Heart right ventricle (tissue), 16 donors: ENCODE measurements at regions not wholly inside any gene's neighbourhood (a gene's known extent, or its start where the extent isn't known, plus 50 kb on each side); places are given as distances from the start of the nearest gene placed in this dataset.
A peak's percentile ranks its signal among the peaks of the same experiment; 100 is the strongest.

ENCODE experiments used
- ATAC-seq, 8 donors: fragments of 200-7000 bp; cut with Tn5 transposase; one replicate each; pipeline ENCODE4 v1.9.1; 2020; ENCODE audit warnings: mild to moderate bottlenecking in 8 of 8, moderate library complexity in 8 of 8, moderate number of reproducible peaks in 1 of 8
- DNase-seq, 2 donors: peaks; one replicate each; pipeline ENCODE4 v3.0.0-alpha.2; 2020
- H3K27ac ChIP-seq, 10 donors: fragments of 200-600 bp; sonication (generic) in 2 of 10; one replicate each; pipeline versions ENCODE4 v1.5.0 to v1.8.0; 2020 to 2022; ENCODE audit warnings: mild to moderate bottlenecking in 3 of 10
- H3K27me3 ChIP-seq, 7 donors: fragments of 200-600 bp; one replicate each; pipeline ENCODE4 v1.8.0; 2021 to 2022; ENCODE audit warnings: mild to moderate bottlenecking in 2 of 7
- H3K36me3 ChIP-seq, 9 donors: fragments of 200-600 bp; sonication (generic) in 1 of 9; one replicate each; pipeline versions ENCODE4 v1.5.0 to v1.8.0; 2020 to 2022; ENCODE audit warnings: mild to moderate bottlenecking in 2 of 9
- H3K4me1 ChIP-seq, 9 donors: fragments of 200-600 bp; sonication (generic) in 1 of 9; one replicate each; pipeline versions ENCODE4 v1.5.0 to v1.8.0; 2020 to 2022; ENCODE audit warnings: mild to moderate bottlenecking in 4 of 9
- H3K4me3 ChIP-seq, 10 donors: fragments of 200-600 bp; sonication (generic) in 2 of 10; one replicate each; pipeline versions ENCODE4 v1.5.0 to v1.8.0; 2020 to 2022; ENCODE audit warnings: mild to moderate bottlenecking in 7 of 10, moderate library complexity in 2 of 10
- H3K9me3 ChIP-seq, 11 donors: fragments of 200-600 bp in 10 of 11; sonication (generic) in 2 of 11; one replicate each; pipeline versions ENCODE4 v1.5.0 to v1.8.0; 2013 to 2022; ENCODE audit warnings: mild to moderate bottlenecking in 2 of 11, control low read depth in 1 of 11, moderate library complexity in 1 of 11
- CTCF ChIP-seq, 9 donors: fragments of 200-600 bp; sonication (generic) in 2 of 9; IDR thresholded peaks; one replicate each; pipeline versions ENCODE4 v1.5.0 to v1.8.0; 2021 to 2022; ENCODE audit warnings: antibody characterized with exemption in 9 of 9, mild to moderate bottlenecking in 5 of 9, moderate library complexity in 1 of 9
- WGBS, 2 donors: extraction: QIAGEN DNeasy Blood & Tissue Kit; methylation state at CpG; one replicate each; pipeline ENCODE4 v1.1.7; 2013; ENCODE audit warnings: inconsistent platforms in 1 of 2; 5-methylcytosine and 5-hydroxymethylcytosine counted together
- intact Hi-C, 10 donors: fragments of 100-400 bp; cut with DNase I; formaldehyde crosslinking; loops; one replicate each; pipeline versions ENCODE4 v1.11.1 to v1.14.2; 2022
- donor health status: Arrhythmogenic right ventricular cardiomyopathy.
- donor health status: ischemic (EF 13 %, LVEDD 7.1; RV severe dilation, severe dysfunction).
- donor health status: healthy with polysubstance abuse.
- donor health status: DM: no; HTN: yes; CAD: no.
- donor health status: DM: no; HTN: no; CAD: no.
- donor health status: ischemic (EF 25% LVEDD 6.9; RV normal size, moderate dysfunction).
- donor health status: ischemic (EF 25% LVEDD 5.7; RV mildly dilated, moderate dysfunction).
- donor health status: healthy.
- donor health status: DM: yes; HTN: yes; CAD: no.
- donor health status: Ischemic cardiomyopathy.
- donor health status: ischemic (EF 35%, LVEDD 5.7; RV mildly dilated, moderate dysfunction).
- donor health status: nonischemic (EF 11% LVEDD 7.7; RV severe dilation, severe dysfunction).
- donor health status: DM: yes; HTN: yes; CAD: no.
- donor health status: PGD.
- donor health status: ischemic (EF 29% LVEDD 5.4; RV normal size, mild dysfunction).
- donor health status: nonischemic (EF 23%, LVEDD 6.1; RV moderate dilation, normal function).

GRCh38 chr5:118619823-118620222, 368.5 kb downstream of the DTWD2 start:
- Histone ChIP-seq H3K36me3 (no peaks in the 10 kb centered on the region), H3K4me3 (no peak overlapping the region), H3K27ac (no peak overlapping the region), H3K27me3 (no peaks in the 10 kb centered on the region), H3K9me3 (no peaks in the 10 kb centered on the region), H3K4me1 (no peaks in the 10 kb centered on the region)
- no peak for TF ChIP-seq CTCF (IDR thresholded peaks at IDR 0.05)
- DNase-seq (no peak), ATAC-seq (no peak)
- intact Hi-C loops = loop anchor here in 1 of 10 donors (10.0 kb wide), 1 partner anchor 365 kb away; no protein-coding TSS in a partner anchor
- 51 to 63% methylated on average over 3 of the region's 3 CpGs for WGBS, 2 donors

GRCh38 chr5:118616281-118616680, 372.1 kb downstream of the DTWD2 start:
- ATAC-seq (no peak), DNase-seq (no peak)
- 50% methylated on average over 2 of the region's 2 CpGs for WGBS, 2 donors
- no peak for TF ChIP-seq CTCF (IDR thresholded peaks at IDR 0.05)
- Histone ChIP-seq H3K36me3 (no peaks in the 10 kb centered on the region), H3K4me1 (no peaks in the 10 kb centered on the region), H3K4me3 (no peak overlapping the region), H3K27me3 (no peaks in the 10 kb centered on the region), H3K27ac (no peak overlapping the region), H3K9me3 (peaks cover 0 to 5% (median 0%) of the 10 kb centered on the region in 11 donors)
- intact Hi-C loops = loop anchor here in 1 of 10 donors (10.0 kb wide), 1 partner anchor 361 kb away; no protein-coding TSS in a partner anchor

GRCh38 chr5:118614731-118615456, 373.5 kb downstream of the DTWD2 start:
- no peak for ATAC-seq
- Histone ChIP-seq H3K4me1 (no peaks in the 10 kb centered on the region), H3K4me3 (no peak overlapping the region), H3K27ac (no peak overlapping the region), H3K27me3 (no peaks in the 10 kb centered on the region), H3K36me3 (no peaks in the 10 kb centered on the region), H3K9me3 (peaks cover 0 to 7% (median 0%) of the 10 kb centered on the region in 11 donors)
- WGBS, 2 donors = 69 to 71% methylated on average over 9 of the region's 9 CpGs
- TF ChIP-seq CTCF (IDR thresholded peaks at IDR 0.05) = no peak
- DNase-seq = no peak
- intact Hi-C loops = loop anchor here in 2 of 10 donors (5.0 to 10.0 kb wide), 2 partner anchors 88 to 360 kb away; no protein-coding TSS in a partner anchor

GRCh38 chr5:118611332-118611945, 376.9 kb downstream of the DTWD2 start:
- 84 to 85% methylated on average over 5 of the region's 5 CpGs for WGBS, 2 donors
- ATAC-seq = peak in 2 of 8 donors; percentile 12 to 44

More at GRCh38 chr5:118611332-118611945, 376.9 kb downstream of the DTWD2 start:
- DNase-seq = no peak
- Histone ChIP-seq H3K4me3 (no peak overlapping the region), H3K9me3 (peaks cover 0 to 7% (median 0%) of the 10 kb centered on the region in 11 donors), H3K27ac (no peak overlapping the region), H3K4me1 (no peaks in the 10 kb centered on the region), H3K36me3 (no peaks in the 10 kb centered on the region), H3K27me3 (no peaks in the 10 kb centered on the region)
- intact Hi-C loops = loop anchor here in 2 of 10 donors (5.0 to 10.0 kb wide), 2 partner anchors 84 to 357 kb away; no protein-coding TSS in a partner anchor
- peak; percentile 32 to 65 (median 56) for TF ChIP-seq CTCF (IDR thresholded peaks at IDR 0.05)
